ENCODE measurements at regions not wholly inside any gene's neighbourhood (a gene's known extent, or its start where the extent isn't known, plus 50 kb on each side); places are given as distances from the start of the nearest gene placed in this dataset.

- Histone ChIP-seq H3K4me2 (ENCODE audit: control insufficient read depth, extremely low read depth, insufficient read depth, low read depth, low read length) (no peak overlapping the region), H3K9ac (ENCODE audit: control insufficient read depth, extremely low read depth, insufficient read depth, low read length) (no peak overlapping the region), H3K27ac (ENCODE audit: control insufficient read depth, insufficient read depth, low read length) (no peak overlapping the region), H3K9me3 (ENCODE audit: control insufficient read depth, low read depth, low read length) (no peaks in the 10 kb centered on the region), H3K36me3 (ENCODE audit: control insufficient read depth in 2 of 2, extremely low read depth in 1 of 2, insufficient read depth in 2 of 2, low read length in 2 of 2) (no peaks in the 10 kb centered on the region), H4K20me1 (ENCODE audit: control insufficient read depth, extremely low read depth, insufficient read depth, low read length) (no peaks in the 10 kb centered on the region), H3K27me3 (ENCODE audit: control insufficient read depth, extremely low read depth, insufficient read depth, low read length) (no peaks in the 10 kb centered on the region), H2AFZ (ENCODE audit: control insufficient read depth, low read length) (no peak overlapping the region), H3K4me3 (ENCODE audit: control insufficient read depth in 2 of 3, extremely low read depth in 1 of 3, insufficient read depth in 2 of 3, low read depth in 1 of 3, low read length in 3 of 3) (no peak overlapping the region), H3K9me1 (ENCODE audit: control insufficient read depth, extremely low read depth, insufficient read depth, low read length) (no peaks in the 10 kb centered on the region), H3K4me1 (ENCODE audit: control insufficient read depth, extremely low read depth, insufficient read depth, low read length) (no peaks in the 10 kb centered on the region), H3K79me2 (ENCODE audit: control insufficient read depth, insufficient read depth, low read length) (no peaks in the 10 kb centered on the region)
- TF ChIP-seq EZH2 (IDR thresholded peaks at IDR 0.05; ENCODE audit: low read length) (no peak), CTCF (optimal IDR thresholded peaks at IDR 0.05 in 1 of 3, IDR thresholded peaks at IDR 0.05 in 1 of 3, conservative IDR thresholded peaks at IDR 0.05 in 1 of 3; ENCODE audit: extremely low read depth in 1 of 3, insufficient read depth in 2 of 3, low read length in 3 of 3) (no peak)
- dilution Hi-C loops (cut with MboI; ENCODE audit: extremely low pct_ligation_motif_present, low sequenced_read_pairs) = no loop called here
- no peak for FAIRE-seq
- no peak for DNase-seq (ENCODE audit: low read depth, low spot score)
Measured at GRCh38 chr21:25466470-25466869, 140.8 kb downstream of the MRPL39 start.

- no peak for DNase-seq (ENCODE audit: low read depth, low spot score)
- H3K27ac ChIP-seq (ENCODE audit: control insufficient read depth, insufficient read depth, low read length) = no peak overlapping the region
- H2AFZ ChIP-seq (ENCODE audit: control insufficient read depth, low read length) = no peak overlapping the region
- H3K4me3 ChIP-seq (ENCODE audit: control insufficient read depth in 2 of 3, extremely low read depth in 1 of 3, insufficient read depth in 2 of 3, low read depth in 1 of 3, low read length in 3 of 3) = no peak overlapping the region
- no peaks in the 10 kb centered on the region for H4K20me1 ChIP-seq (ENCODE audit: control insufficient read depth, extremely low read depth, insufficient read depth, low read length)
- dilution Hi-C loops (cut with MboI; ENCODE audit: extremely low pct_ligation_motif_present, low sequenced_read_pairs) = no loop called here
- no peak overlapping the region for H3K4me2 ChIP-seq (ENCODE audit: control insufficient read depth, extremely low read depth, insufficient read depth, low read depth, low read length)
- H3K36me3 ChIP-seq (ENCODE audit: control insufficient read depth in 2 of 2, extremely low read depth in 1 of 2, insufficient read depth in 2 of 2, low read length in 2 of 2) = no peaks in the 10 kb centered on the region
- TF ChIP-seq EZH2 (IDR thresholded peaks at IDR 0.05; ENCODE audit: low read length) = no peak
- no peak for TF ChIP-seq CTCF (optimal IDR thresholded peaks at IDR 0.05 in 1 of 3, IDR thresholded peaks at IDR 0.05 in 1 of 3, conservative IDR thresholded peaks at IDR 0.05 in 1 of 3; ENCODE audit: extremely low read depth in 1 of 3, insufficient read depth in 2 of 3, low read length in 3 of 3)
- no peak overlapping the region for H3K9ac ChIP-seq (ENCODE audit: control insufficient read depth, extremely low read depth, insufficient read depth, low read length)
- no peaks in the 10 kb centered on the region for H3K9me1 ChIP-seq (ENCODE audit: control insufficient read depth, extremely low read depth, insufficient read depth, low read length)
- no peaks in the 10 kb centered on the region for H3K79me2 ChIP-seq (ENCODE audit: control insufficient read depth, insufficient read depth, low read length)
- no peak for FAIRE-seq
- H3K4me1 ChIP-seq (ENCODE audit: control insufficient read depth, extremely low read depth, insufficient read depth, low read length) = no peaks in the 10 kb centered on the region
- no peaks in the 10 kb centered on the region for H3K27me3 ChIP-seq (ENCODE audit: control insufficient read depth, extremely low read depth, insufficient read depth, low read length)
- H3K9me3 ChIP-seq (ENCODE audit: control insufficient read depth, low read depth, low read length) = no peaks in the 10 kb centered on the region
Measured at GRCh38 chr21:25465263-25465662, 142.0 kb downstream of the MRPL39 start.

Measured in keratinocyte (primary cell).